ENCODE measurements at regions not wholly inside any gene's neighbourhood (a gene's known extent, or its start where the extent isn't known, plus 50 kb on each side); places are given as distances from the start of the nearest gene placed in this dataset.

DNA sequence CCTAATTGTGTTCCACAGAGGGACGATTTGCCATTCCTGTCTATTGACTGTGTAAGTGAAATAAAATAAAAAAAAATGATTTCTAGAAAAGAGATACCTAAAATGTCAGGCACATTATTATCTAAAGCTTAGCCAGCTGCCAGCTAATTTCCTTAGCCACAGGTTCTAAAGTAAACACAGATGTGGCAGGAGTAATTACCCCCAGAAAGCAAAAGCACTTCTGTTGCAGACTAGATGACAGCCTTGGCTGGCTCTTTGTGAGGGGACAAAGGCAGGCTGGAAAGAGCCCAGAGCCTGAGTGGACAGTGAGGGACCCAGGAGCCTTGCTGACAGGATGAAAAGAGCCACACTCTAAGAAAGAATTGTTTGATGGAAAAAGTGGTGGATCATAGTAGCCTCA, 418.1 kb downstream of the LRIG3 start:
- DNase-seq: peak; percentile 27

DNA sequence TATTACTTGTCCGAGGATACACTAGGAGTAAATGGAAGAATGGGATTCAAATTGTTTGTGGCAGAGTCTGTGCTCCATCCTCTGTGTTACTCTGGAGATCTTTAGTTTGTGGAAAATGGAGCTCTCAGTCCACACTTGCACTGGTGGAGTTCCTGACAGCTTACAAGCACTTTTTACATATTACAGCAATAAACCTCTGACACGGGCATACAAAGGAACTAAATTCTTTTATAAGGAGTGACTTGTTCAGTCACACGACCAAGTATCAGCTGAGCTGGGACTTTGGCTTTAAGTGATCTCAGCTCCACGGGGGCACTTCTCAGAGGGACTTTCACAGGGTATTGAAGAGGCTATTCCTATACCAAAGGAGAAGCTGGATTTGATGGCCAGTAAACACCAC, 417.5 kb downstream of the LRIG3 start:
- DNase-seq: no peak

DNA sequence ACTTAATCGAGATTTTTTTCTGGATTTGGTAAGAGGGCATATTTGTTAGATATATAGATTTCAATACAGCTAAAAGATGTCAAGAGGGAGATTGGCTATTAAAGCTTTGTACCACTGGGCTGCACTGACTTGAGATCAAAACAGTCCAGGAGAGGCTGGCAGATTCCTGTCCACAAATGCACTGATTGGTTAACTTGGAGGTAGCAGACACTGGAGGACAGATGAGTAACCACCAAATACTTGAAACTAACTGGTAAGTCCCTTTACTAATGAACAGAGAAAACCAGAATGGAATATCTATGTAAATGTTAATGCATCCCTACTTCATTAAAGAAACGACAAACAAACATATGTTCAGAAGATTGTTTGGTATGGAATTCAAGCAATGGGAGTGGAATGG, 416.6 kb downstream of the LRIG3 start:
- no peak for DNase-seq

GRCh38 chr12:58504143-58504938, 416.0 kb downstream of the LRIG3 start:
- peak; percentile 38 for DNase-seq

- no peak for DNase-seq
Observed at GRCh38 chr12:58509116-58509885, 411.0 kb downstream of the LRIG3 start.

DNA sequence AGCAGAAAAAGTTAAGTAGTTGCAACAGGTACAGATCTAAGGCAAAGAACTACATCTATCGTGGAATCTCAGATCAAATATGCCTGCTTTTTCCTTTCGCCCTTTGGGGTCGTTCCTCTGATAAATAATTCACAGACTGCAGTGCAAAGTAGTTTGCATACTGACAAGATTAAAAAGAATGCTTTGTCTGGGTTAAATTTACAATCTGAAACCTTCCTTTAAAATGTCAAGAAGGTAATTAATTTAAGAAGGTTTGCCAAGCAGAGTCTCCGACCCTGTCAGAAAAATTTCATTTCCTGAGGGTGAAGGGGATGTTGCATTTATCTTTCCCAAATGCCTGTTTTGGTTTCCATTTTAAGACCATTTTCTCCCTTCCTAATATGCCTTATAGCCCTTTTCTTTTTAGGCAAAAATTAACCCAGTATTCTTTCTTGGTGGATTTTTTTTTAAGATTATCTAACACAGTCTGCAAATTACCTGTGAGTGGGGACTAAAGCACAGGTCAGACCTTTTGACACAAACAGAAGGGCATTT, 406.9 kb downstream of the LRIG3 start:
- no peak for DNase-seq

DNA sequence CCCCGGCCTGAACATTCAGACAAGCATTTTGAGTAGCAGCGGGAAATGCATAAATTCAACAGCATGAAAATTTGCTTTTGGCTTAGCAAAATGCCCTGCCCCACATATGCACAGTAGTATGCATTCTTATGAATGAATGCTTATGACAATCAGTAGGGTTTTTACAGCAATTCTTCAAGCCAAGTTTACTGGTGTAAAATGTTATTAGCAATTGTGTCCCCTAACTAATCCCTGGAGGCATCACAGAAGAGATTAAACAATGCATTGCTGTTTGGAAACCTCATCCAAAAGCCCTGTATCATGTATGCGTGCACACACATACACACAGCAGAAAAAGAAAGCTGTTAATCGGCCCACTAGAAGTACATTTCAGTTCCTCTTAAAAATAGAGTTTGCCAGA, 406.5 kb downstream of the LRIG3 start:
- DNase-seq: no peak

DNA sequence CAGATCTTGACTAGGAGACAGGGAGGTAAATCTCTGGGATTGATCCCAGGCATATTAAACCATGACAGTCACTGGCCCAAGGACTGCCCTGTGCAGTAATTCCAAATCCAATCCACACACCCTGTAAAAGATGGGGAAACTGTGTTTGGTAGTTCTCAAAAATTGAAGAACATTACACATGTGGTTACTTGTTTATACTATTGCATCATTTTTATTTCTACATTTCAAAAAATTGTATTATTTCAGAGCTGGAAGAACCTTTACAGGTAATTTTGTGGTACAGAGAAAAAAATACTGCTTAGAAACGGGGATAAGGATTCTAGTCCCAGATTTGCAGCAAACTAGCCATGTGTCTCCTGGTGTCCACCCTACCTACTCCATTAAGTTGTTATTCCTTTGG, 400.5 kb downstream of the LRIG3 start:
- DNase-seq: no peak

DNA sequence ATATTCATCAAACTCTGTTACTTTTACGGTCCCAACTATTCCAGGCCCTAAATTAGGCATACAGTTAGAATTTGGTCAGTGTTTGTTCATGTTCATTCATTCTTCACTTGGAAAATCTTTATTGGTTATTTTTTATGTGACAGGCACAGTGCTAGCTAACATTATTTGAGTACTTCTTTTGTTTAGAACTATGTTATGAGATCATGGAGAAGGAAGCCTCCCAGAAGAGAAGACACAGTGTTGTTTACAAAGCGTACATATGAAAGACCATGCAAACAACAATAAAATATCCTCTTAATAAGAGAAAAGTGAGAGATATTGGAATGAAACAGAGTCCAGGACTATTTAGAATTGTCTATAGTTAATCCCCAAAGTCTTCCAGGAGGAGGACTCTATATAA, 399.2 kb downstream of the LRIG3 start:
- DNase-seq: no peak

- no peak for DNase-seq
Observed at GRCh38 chr12:58521796-58522195, 398.5 kb downstream of the LRIG3 start.

DNA sequence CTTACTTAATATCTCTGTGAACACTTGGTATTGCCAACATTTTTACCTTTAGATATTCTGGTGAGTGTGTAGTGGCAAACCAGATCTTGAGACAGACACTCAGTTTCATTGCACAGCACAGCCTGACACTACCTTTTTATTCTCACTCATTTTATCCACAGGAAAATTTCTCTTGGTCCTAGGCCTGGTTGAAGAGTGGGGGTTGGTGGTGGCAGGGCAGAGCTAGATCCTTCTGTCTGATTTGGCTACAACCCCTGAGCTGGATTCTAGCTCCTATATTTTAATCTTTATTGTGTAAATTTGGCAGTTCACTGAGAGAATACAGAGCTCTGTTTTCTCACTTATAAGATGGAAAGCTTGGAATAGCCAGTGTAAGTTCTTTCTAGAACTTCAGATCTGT, 396.9 kb downstream of the LRIG3 start:
- no peak for DNase-seq

- DNase-seq: no peak
Observed at GRCh38 chr12:58528271-58528670, 392.0 kb downstream of the LRIG3 start.

DNA sequence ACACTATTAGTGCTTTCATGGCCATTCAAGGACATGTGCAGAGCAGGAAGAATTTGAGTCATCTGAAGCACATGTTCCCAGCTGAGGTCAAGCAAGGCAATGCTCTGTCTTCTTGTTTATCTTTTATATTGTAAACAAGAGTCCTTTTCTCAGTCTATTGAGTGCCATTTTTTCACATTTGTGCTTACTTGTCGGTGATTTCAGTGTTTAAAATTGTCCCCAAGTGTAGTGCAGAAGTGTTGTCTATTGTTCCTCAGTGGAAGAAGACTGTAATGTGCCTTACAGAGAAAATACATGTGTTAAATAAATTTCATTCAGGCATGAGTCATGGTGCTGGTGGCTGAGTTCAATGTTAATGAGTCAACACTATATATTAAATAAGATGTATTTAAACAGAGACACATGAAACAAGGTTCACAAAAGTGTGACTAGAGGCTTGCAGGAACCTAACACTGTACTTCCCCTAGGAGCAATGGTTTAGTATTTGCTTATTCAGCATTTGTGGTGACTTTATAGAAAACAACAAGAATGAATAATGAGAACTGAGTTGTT, 391.1 kb downstream of the LRIG3 start:
- DNase-seq: no peak

GRCh38 chr12:58529897-58530741, 390.2 kb downstream of the LRIG3 start:
- DNase-seq: no peak

DNA sequence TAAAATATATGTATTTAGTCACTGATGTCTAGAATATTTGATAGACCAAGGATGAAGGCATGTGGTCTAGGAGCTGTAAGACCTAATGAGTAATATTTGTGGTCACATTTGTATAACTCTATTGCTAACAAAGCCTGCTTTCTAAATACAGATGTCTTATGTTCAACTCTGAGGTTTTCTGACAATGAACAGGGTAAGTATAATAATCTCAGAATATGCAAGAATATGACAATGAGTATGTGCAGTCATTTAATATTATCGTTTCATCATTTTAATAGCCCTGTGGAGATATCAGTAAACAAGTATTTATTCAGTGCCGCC, 389.6 kb downstream of the LRIG3 start:
- DNase-seq: no peak

DNA sequence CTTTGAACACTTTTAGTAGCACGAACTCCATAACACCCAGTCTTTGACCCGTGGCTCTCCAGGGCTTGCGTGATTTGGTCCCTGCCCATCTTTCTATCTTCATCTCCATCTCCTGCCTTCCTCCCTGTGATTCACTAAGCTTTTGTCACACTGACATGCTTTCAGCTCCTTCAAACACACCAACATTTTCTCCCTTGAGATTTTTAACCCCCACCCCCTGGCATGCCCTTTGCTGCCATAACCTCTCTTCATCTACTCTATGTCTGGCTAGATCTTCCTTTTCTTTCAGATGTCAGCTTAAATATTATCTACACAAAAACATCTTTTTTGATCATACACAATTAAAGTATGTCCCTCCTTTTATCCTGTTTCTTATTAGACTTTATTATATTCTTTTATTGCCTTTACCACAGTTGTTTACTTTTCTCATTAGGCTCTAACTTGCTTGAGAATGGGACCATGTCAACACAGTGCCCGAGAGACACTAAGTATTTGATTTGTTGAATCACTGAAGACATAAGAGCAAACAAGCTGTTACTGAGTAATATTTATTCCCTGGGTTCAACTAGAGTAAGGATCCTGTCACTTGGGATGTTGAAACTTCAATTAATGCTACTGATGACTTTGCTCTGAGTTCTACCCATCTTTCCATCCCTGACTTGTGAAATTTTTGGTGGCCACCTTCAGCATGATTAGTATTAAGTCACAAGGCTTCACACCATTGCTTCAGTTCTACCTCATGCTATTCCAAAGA, 387.3 kb downstream of the LRIG3 start:
- no peak for DNase-seq

- no peak for DNase-seq
Observed at GRCh38 chr12:58533652-58534051, 386.7 kb downstream of the LRIG3 start.

GRCh38 chr12:58537278-58537677, 383.0 kb downstream of the LRIG3 start:
- no peak for DNase-seq

GRCh38 chr12:58539295-58539694, 381.0 kb downstream of the LRIG3 start:
- DNase-seq: no peak

DNA sequence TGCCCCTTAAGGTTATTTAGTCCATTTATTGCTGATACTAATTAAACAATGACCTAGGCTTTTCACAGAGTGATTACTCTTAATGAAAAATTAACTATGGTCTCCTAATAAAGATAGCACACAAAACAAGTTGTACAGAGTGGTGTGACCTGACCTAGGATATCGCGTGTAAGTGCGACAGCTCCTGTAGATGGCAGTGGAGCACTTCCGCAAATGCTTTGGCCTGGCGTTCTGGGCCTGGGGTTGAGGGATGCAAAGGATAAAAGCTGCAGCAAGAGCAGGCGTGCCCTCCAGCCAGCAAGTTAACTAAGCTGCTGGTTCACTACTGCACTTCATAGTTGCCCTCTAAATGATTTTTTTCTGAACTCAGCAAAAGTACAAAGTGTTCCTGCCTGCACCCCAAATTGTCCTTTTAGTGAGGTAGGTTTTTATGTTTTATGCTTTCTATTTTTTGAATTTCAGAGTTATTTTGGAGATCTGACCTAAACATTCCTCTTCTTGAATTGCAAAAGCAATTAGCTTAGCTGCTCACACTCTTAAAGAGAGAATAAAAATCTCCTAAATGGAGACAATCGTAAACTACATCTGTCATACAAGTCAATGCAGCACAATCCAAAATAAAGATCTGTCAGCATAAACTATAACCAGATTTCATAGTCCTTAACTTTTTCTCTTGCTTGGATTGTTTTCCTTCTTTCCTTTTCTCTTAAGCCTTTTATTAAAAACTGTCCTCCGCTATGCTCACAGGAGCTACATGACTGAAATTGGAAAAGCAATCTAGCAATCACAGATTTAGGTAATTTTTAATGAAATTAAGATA, 379.6 kb downstream of the LRIG3 start:
- DNase-seq: no peak

GRCh38 chr12:58541300-58541690, 379.0 kb downstream of the LRIG3 start:
- no peak for DNase-seq

All from NCI-H2227 treated with DMSO at 0.1 percent for 48 hours (cell line).